HG02943 (cell line): ENCODE measurements at regions not wholly inside any gene's neighbourhood (a gene's known extent, or its start where the extent isn't known, plus 50 kb on each side); places are given as distances from the start of the nearest gene placed in this dataset.

Experiments
- ATAC-seq: cut with Tn5 transposase; IDR thresholded peaks from one replicate; pipeline ENCODE4 v1.9.1; 2021; ENCODE audit warnings: mild to moderate bottlenecking, low read depth, moderate library complexity; ENCODE audit not compliant: unreplicated experiment

GRCh38 chr7:47693216-47693615 lies 111.3 kb upstream of the TNS3 start:
- ATAC-seq, result no peak

- ATAC-seq, result no peak
These were observed 110.1 kb upstream of the TNS3 start for GRCh38 chr7:47691988-47692387.

- no peak for ATAC-seq
These were observed 109.1 kb upstream of the TNS3 start for GRCh38 chr7:47690902-47691558.

GRCh38 chr7:47689558-47689957 lies 107.6 kb upstream of the TNS3 start:
- no peak for ATAC-seq

GRCh38 chr7:47688311-47689100 lies 106.6 kb upstream of the TNS3 start:
- ATAC-seq, result no peak

GRCh38 chr7:47685712-47686376 lies 103.9 kb upstream of the TNS3 start:
- ATAC-seq, result no peak

- ATAC-seq, result no peak
These were observed 103.2 kb upstream of the TNS3 start for GRCh38 chr7:47685151-47685550.

- no peak for ATAC-seq
These were observed 102.8 kb upstream of the TNS3 start for GRCh38 chr7:47684728-47685127.

- no peak for ATAC-seq
These were observed 101.6 kb upstream of the TNS3 start for GRCh38 chr7:47683485-47683898.

GRCh38 chr7:47682874-47683273 lies 101.0 kb upstream of the TNS3 start:
- no peak for ATAC-seq

- no peak for ATAC-seq
These were observed 99.4 kb upstream of the TNS3 start for GRCh38 chr7:47681249-47681810.

GRCh38 chr7:47678641-47679380 lies 96.9 kb upstream of the TNS3 start:
- no peak for ATAC-seq

- ATAC-seq, result no peak
These were observed 95.8 kb upstream of the TNS3 start for GRCh38 chr7:47677664-47678063.

GRCh38 chr7:47677093-47677492 lies 95.2 kb upstream of the TNS3 start:
- no peak for ATAC-seq

GRCh38 chr7:47672977-47673381 lies 91.1 kb upstream of the TNS3 start:
- ATAC-seq, result no peak

GRCh38 chr7:47672271-47672791 lies 90.4 kb upstream of the TNS3 start:
- ATAC-seq, result no peak

GRCh38 chr7:47671358-47671757 lies 89.4 kb upstream of the TNS3 start:
- ATAC-seq, result no peak

GRCh38 chr7:47670729-47671128 lies 88.8 kb upstream of the TNS3 start:
- peak; percentile 79 for ATAC-seq

- ATAC-seq, result no peak
These were observed 88.0 kb upstream of the TNS3 start for GRCh38 chr7:47669901-47670384.
